ENCODE measurements at regions not wholly inside any gene's neighbourhood (a gene's known extent, or its start where the extent isn't known, plus 50 kb on each side); places are given as distances from the start of the nearest gene placed in this dataset.

- Histone ChIP-seq H3K27ac (ENCODE audit: insufficient read length, low read depth, low read length) (no peak overlapping the region), H2BK120ac (ENCODE audit: low read depth, low read length, poor library complexity, severe bottlenecking) (no peak overlapping the region), H4K8ac (replicated peaks; ENCODE audit: insufficient read length, low read depth, low read length) (no peak overlapping the region), H3K4ac (ENCODE audit: low read depth, low read length) (no peak overlapping the region), H2BK12ac (ENCODE audit: insufficient read length, low read depth, low read length) (no peak overlapping the region), H3K4me1 (ENCODE audit: insufficient read depth, low read length) (no peaks in the 10 kb centered on the region), H3K79me2 (ENCODE audit: insufficient read depth, low read length) (no peaks in the 10 kb centered on the region), H2BK5ac (ENCODE audit: insufficient read length, low read length) (no peak overlapping the region), H3K23me2 (ENCODE audit: insufficient read length, low read depth, low read length, poor library complexity, severe bottlenecking) (no peaks in the 10 kb centered on the region), H2BK20ac (ENCODE audit: low read depth, low read length, poor library complexity, severe bottlenecking) (no peak overlapping the region), H3K4me2 (ENCODE audit: insufficient read depth, insufficient read length, low read length) (no peak overlapping the region), H3K9me3 (ENCODE audit: control insufficient read depth, low read depth, low read length) (no peaks in the 10 kb centered on the region), H3K27me3 (ENCODE audit: insufficient read depth, low read length) (no peaks in the 10 kb centered on the region), H2AK5ac (ENCODE audit: insufficient read length, low read length) (no peak overlapping the region), H3T11ph (ENCODE audit: low read length) (no peak overlapping the region), H2AFZ (ENCODE audit: low read length) (no peak overlapping the region), H2BK15ac (ENCODE audit: low read depth, low read length) (no peak overlapping the region), H3K56ac (ENCODE audit: insufficient read length, low read depth, low read length) (no peak overlapping the region), H3K9ac (ENCODE audit: extremely low read depth, insufficient read length, low read length) (no peak overlapping the region), H3K23ac (ENCODE audit: insufficient read length, low read depth, low read length) (no peak overlapping the region), H3K14ac (ENCODE audit: insufficient read depth, low read length) (no peak overlapping the region), H3K79me1 (ENCODE audit: insufficient read depth, low read depth, low read length, poor library complexity, severe bottlenecking) (no peaks in the 10 kb centered on the region), H4K91ac (ENCODE audit: insufficient read length, low read depth, low read length) (no peak overlapping the region), H3K18ac (ENCODE audit: insufficient read length, low read depth, low read length) (no peak overlapping the region), H4K20me1 (ENCODE audit: control insufficient read depth, insufficient read depth, insufficient read length) (no peaks in the 10 kb centered on the region), H4K5ac (ENCODE audit: insufficient read length, low read depth, low read length) (no peak overlapping the region)
- no peaks in the 10 kb centered on the region for H3K9me3 Mint-ChIP-seq
- no peak for TF ChIP-seq CTCF (conservative IDR thresholded peaks at IDR 0.05)
- H3K4me3 Mint-ChIP-seq, result no peak overlapping the region
- DNase-seq, result no peak
- no peaks in the 10 kb centered on the region; a peak in 1 of 7 replicates for H3K36me3 Mint-ChIP-seq (ENCODE audit: insufficient read depth in 1 of 3, low read depth in 3 of 3)
- no peaks in the 10 kb centered on the region for H3K27me3 Mint-ChIP-seq (ENCODE audit: low read depth)
- H3K4me1 Mint-ChIP-seq, result peaks cover 8 to 22% of the 10 kb centered on the region in 2 experiments
- no peak overlapping the region for H3K27ac Mint-ChIP-seq
- no CpG with 5 or more reads among the region's 6 CpGs for WGBS (ENCODE audit: extremely low coverage, insufficient read length, low lambda C conversion rate)
Measured at GRCh38 chr14:58918066-58918738, 270.3 kb upstream of the DAAM1 start.
